NCI-H226 (cell line): ENCODE measurements at regions not wholly inside any gene's neighbourhood (a gene's known extent, or its start where the extent isn't known, plus 50 kb on each side); places are given as distances from the start of the nearest gene placed in this dataset.
"Not testable (repeated sequence)": the region's sequence is repeated elsewhere in the genome, so short reads cannot be mapped to it uniquely, and the experiment has no call there.

Experiments used
- DNase-seq: peaks from one replicate; pipeline ENCODE4 v3.0.0-alpha.2; 2015

GRCh38 chr21:28035692-28036091 is 957.0 kb downstream of the LTN1 start:
- DNase-seq: not testable (repeated sequence)

DNA sequence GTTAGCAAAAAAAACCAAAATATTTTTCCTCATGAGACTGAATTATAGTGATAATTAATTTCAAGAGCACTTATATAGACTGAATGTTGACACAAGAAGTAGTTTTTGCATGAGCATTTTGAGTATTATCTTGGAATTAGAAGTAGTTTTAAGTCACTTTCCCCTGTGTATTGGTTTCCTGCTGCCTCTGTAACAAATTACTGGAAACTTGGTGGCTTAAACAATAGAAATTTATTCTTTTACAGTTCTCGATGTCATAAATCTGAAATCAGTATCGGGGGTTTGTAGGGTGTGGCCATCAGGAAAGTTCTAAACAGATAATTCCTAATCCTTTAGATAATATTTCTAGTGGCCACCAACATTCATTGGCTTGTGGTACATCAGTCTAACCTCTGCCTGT is 957.8 kb downstream of the LTN1 start:
- DNase-seq: not testable (repeated sequence)

DNA sequence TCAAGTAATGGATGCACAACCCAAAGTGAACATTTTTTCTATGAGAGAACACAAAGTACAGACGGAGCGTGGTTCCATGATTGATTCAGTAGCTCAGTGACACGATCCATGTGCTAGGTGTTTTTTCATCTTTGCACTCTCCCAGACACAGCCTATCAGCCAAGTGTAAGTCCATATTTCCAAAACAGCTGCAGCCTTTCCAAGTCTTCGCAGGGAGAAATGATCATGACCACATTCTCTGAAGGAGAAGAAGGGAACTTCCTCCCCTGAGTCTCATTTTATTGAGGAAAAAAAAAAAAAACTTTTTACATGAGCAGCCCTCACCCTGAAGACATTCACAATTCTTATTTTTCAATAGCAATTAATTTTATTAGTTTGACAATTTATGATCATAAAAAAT is 958.3 kb downstream of the LTN1 start:
- not testable (repeated sequence) for DNase-seq

DNA sequence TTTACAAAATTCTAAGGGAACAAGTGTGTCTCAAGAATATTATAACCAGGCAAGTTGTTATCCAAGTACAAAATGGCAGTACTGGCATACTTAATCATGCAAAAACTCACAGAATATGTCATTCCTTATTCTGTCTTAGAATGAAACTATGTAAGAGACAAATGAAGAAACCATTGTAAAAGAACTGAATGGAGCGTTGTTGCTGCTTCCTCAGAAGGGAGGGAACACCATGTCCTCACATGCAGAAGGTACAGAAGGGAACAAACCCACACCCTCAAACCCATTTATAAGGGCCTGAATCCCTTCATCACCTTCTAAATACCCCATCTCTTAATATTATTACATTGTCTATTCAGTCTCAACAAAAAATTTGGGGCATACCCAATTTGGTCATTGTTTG is 960.0 kb downstream of the LTN1 start:
- not testable (repeated sequence) for DNase-seq

- not testable (repeated sequence) for DNase-seq
Observed at GRCh38 chr21:28031066-28031465, 961.6 kb downstream of the LTN1 start.

- DNase-seq: no peak
Observed at GRCh38 chr21:28025111-28025510, 967.6 kb downstream of the LTN1 start.

DNA sequence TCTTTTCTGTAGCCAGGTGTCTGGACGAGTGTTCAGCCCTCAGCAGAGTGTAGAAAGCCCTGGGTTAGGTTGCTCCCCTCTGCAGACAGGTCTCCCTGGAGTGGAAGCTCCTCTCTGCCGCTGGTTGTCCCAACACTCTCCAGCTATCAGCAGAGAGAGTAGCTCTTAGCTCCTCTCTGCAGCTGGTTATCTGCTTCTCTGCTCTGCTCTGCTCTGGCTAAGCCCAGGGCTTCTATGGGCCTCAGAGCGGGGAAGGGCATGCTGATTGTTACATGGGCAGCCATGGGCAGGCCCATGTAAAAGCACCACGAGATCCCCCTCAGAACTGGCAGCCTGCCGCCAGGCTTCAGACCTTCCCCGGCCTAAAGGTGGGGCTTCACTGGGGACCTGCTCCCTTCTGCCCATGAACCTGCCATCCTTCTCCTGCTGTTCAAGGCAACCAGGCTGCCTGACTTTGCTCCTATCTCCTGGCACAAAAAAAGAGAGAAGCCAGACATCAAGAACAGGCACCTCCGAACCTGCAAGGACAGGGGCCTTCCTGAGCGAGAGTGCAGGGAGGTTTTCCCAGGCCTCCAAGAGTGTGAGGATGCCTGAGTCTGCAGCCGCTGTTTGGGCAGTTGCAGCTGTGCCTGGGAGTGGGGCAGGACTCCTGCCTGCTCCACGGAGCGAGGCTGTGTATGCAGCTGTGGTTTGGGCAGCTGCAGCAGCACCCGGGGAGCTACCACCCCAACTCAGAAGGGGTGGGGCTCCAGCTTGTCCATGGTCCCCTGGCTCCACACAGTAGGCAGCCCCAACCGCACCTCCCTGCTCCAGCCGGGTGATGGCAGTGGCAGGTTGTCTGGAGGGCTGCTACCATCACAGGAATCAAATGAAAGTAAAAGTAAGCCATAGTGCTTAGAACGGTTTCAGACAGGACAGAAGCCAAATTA is 973.7 kb downstream of the LTN1 start:
- DNase-seq: peak; percentile 20

- no peak for DNase-seq
Observed at GRCh38 chr21:28018213-28018612, 974.5 kb downstream of the LTN1 start.

- peak; percentile 12 for DNase-seq
Observed at GRCh38 chr21:28016571-28016970, 976.1 kb downstream of the LTN1 start.

GRCh38 chr21:28013123-28013522 is 979.6 kb downstream of the LTN1 start:
- not testable (repeated sequence) for DNase-seq

DNA sequence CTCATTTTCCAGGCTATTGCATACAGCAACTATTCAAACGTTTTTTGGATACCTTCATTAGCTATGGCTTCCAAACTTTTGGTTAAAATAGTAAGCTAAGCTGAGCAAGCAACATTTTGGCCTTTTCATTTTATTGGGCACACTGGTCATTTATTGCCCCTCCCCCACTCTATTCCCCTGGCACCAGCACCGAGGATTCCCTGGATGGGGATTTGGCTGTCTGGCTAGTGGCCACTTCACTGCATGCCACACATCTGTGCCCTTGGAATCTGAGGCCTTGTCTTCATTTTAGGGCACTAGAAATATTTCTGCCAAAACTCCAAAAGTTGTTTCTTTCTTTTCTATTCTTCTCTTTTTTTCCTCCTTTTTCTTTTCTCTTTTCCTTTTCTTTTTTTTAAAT is 980.7 kb downstream of the LTN1 start:
- DNase-seq: not testable (repeated sequence)

- DNase-seq: not testable (repeated sequence)
Observed at GRCh38 chr21:28008245-28008644, 984.4 kb downstream of the LTN1 start.

DNA sequence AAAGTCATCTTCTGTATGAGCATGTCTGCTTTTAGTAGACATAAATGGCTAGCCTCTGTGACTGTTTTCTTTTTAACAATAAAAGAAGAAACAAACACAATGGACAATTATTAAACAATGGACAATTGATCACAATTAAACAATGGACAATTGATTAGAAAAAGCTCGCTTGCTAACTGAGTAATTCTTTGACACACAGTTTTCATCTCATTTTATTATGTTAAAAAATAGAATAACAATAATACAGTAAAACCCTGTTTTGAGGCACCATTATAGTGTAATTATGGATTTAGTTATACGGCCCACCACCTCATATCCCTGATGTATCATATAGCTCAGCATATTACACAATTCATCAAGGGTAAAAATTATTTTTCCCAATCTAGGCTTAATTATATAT is 989.0 kb downstream of the LTN1 start:
- not testable (repeated sequence) for DNase-seq

DNA sequence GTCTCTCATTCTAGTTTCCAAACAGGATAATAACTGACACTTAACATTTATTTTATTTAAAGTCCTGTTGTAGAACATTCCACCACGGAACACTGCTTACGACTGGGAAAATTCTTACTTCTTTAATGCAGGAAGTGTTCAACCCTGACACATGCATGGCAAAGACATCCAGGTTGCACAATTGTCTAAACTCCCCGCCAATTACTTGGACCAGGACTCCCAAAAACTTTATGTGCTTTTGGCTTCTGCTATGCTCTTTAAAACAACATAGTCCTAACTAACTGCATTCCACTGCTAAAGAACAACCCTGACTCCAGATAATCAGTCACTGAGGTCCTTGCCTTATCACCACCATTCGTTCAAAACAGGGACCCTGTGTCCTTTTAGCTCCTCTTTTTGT is 995.8 kb downstream of the LTN1 start:
- DNase-seq: not testable (repeated sequence)

DNA sequence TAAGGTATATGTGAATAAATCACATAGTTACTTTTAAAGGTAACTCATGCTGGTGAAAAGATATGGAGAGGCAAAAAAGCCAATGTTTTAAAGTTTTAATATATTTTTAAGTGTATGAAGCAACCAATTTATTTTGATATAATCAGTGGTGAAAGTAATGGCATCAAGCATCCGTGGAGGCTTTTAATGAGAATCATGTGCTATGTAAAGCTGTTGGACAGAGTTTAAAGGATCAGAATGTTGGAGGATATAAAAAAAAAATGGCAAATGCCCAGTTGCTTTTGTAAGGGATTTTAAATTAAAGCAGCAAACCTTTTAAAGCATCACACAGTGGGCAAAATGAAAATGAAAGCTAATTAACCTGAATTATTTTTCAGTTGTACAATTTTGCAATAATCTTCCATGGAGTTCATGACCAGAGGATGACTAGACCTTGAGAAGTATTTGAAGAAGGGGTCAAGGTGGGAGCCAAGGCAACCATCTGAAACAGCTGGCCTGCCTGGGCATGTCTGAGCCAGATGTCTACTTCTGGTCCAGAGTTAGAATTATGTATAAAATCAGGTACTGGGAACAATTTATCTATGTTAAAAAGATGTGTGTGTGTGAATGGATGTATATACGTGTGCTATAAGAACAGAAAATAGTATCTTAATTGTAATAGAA is 1007.9 kb downstream of the LTN1 start:
- DNase-seq: not testable (repeated sequence)

DNA sequence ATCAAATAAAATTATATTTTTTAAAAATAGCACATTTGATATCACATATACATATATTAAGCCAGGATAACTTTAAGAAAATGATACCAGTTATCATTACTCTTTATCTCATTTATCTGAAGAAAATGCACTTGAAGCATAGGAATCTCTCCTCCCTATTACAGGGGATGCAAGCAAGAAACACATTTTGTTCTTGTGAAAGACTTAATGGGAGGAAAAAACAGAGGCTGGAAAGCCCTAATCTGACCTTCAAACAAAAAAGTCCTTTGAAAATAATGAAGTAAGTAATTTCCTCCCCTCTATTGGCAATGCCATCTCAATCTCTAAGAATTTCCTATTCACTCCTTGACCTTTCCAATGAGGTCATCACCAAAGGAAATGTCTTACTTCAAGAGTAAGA is 1012.6 kb upstream of the ADAMTS5 start:
- DNase-seq: not testable (repeated sequence)

- no peak for DNase-seq
Observed at GRCh38 chr21:27975514-27975913, 1008.6 kb upstream of the ADAMTS5 start.

DNA sequence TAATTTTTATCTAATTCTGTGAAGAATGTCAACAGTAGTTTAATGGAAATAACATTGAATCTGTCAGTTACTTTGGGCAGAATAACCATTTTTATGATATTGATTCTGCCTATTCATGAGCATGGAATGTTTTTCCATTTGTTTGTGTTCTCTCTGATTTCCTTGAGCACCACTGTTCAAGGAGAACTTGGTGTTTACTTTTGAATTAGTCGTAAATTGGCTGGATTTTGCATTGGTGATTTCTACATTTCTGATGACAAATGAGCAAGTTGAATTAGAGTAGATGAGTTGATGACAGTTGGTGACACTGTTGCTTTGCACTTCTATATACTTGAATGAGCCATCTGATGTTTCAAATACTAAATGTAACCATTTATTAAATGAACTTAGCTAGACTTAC is 1007.3 kb upstream of the ADAMTS5 start:
- DNase-seq: not testable (repeated sequence)

DNA sequence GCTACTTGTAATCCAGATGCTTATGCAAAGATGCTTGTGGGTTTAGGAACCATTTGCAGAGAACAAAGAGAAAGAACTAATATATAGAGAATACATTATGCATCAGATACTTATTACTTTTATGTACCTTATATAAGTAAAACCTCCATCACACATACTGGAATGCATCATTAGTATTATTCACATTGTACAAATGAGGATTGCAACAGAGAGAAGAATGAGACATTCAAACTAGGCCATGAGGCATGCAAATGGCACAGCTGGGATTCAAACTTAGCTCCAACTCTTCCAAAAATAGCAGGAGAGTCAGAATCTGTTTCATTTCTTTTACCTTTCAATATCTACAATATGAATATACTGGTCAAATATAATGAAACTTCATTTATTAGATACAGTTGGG is 1001.4 kb upstream of the ADAMTS5 start:
- not testable (repeated sequence) for DNase-seq

GRCh38 chr21:27954543-27955165 is 987.8 kb upstream of the ADAMTS5 start:
- no peak for DNase-seq

GRCh38 chr21:27953340-27954045 is 986.6 kb upstream of the ADAMTS5 start:
- DNase-seq: no peak

DNA sequence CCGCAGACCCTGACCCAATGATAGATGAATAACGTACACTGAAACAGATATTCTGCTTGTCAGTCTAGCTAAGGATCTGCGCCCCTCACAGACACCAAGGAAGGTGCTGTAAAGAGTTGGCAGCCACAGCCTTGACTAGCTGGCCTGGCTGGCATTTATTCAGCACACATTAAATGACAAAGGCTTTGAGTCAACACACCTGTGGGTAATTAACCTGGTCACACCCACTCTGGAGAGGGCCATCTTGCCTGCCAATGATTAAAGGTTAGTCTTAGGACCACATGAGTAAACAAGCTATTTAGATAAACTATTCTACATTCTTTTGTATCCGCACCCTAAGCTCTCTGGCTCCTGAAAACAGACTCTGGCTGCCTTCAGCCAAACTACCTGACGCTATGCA is 982.2 kb upstream of the ADAMTS5 start:
- not testable (repeated sequence) for DNase-seq
